H9 (cell line): ENCODE measurements at regions not wholly inside any gene's neighbourhood (a gene's known extent, or its start where the extent isn't known, plus 50 kb on each side); places are given as distances from the start of the nearest gene placed in this dataset.

Source experiments
- DNase-seq: peaks from one replicate; pipeline ENCODE4 v3.0.0-alpha.2; 2017
- H2AFZ ChIP-seq: one replicate; pipeline ENCODE4 v1.6.1; 2013; ENCODE audit warnings: mild to moderate bottlenecking, low read length, control low read depth, moderate library complexity
- H2AK5ac ChIP-seq: 2 replicates; pipeline ENCODE4 v1.6.1; 2013; ENCODE audit warnings: low read length, control low read depth, mixed read lengths; ENCODE audit not compliant: insufficient read length
- H2BK120ac ChIP-seq: one replicate; pipeline ENCODE4 v1.6.1; 2013; ENCODE audit warnings: low read depth, mild to moderate bottlenecking, low read length, control low read depth, inconsistent platforms; ENCODE audit not compliant: poor library complexity, severe bottlenecking
- H2BK12ac ChIP-seq: 2 replicates; pipeline ENCODE4 v1.6.1; 2013; ENCODE audit warnings: low read length, control low read depth, mixed read lengths, low read depth; ENCODE audit not compliant: insufficient read length
- H2BK15ac ChIP-seq: 2 replicates; pipeline ENCODE4 v1.6.1; 2013; ENCODE audit warnings: low read depth, low read length, control low read depth
- H2BK20ac ChIP-seq: one replicate; pipeline ENCODE4 v1.6.1; 2013; ENCODE audit warnings: low read depth, mild to moderate bottlenecking, low read length, control low read depth, inconsistent platforms; ENCODE audit not compliant: poor library complexity, severe bottlenecking
- H2BK5ac ChIP-seq: 2 replicates; pipeline ENCODE4 v1.6.1; 2013; ENCODE audit warnings: low read length, control low read depth, mixed read lengths; ENCODE audit not compliant: insufficient read length
- H3K14ac ChIP-seq: 2 replicates; pipeline ENCODE4 v1.6.1; 2013; ENCODE audit warnings: low read length, control low read depth; ENCODE audit not compliant: insufficient read depth
- H3K18ac ChIP-seq: 2 replicates; pipeline ENCODE4 v1.6.1; 2013; ENCODE audit warnings: low read depth, mild to moderate bottlenecking, mixed read lengths, low read length, control low read depth; ENCODE audit not compliant: insufficient read length
- H3K23ac ChIP-seq: 2 replicates; pipeline ENCODE4 v1.6.1; 2013; ENCODE audit warnings: low read length, control low read depth, mixed read lengths, low read depth; ENCODE audit not compliant: insufficient read length
- H3K23me2 ChIP-seq: 2 replicates; pipeline ENCODE4 v1.6.1; 2013; ENCODE audit warnings: low read depth, mild to moderate bottlenecking, mixed read lengths, low read length, control low read depth; ENCODE audit not compliant: insufficient read length, poor library complexity, severe bottlenecking
- H3K27ac ChIP-seq: 2 replicates; pipeline ENCODE4 v1.5.1; 2013; ENCODE audit warnings: low read length, control low read depth, mixed read lengths, low read depth; ENCODE audit not compliant: insufficient read length
- H3K27me3 ChIP-seq: 2 replicates; pipeline ENCODE4 v1.6.1; 2013; ENCODE audit warnings: low read length, control low read depth, inconsistent platforms; ENCODE audit not compliant: insufficient read depth
- H3K4ac ChIP-seq: 2 replicates; pipeline ENCODE4 v1.6.1; 2013; ENCODE audit warnings: low read depth, mild to moderate bottlenecking, control low read depth, inconsistent platforms, low read length, moderate library complexity
- H3K4me1 ChIP-seq: 2 replicates; pipeline ENCODE4 v1.6.1; 2013; ENCODE audit warnings: low read length, control low read depth, inconsistent platforms; ENCODE audit not compliant: insufficient read depth
- H3K4me2 ChIP-seq: 2 replicates; pipeline ENCODE4 v1.6.1; 2013; ENCODE audit warnings: low read length, control low read depth, mixed read lengths; ENCODE audit not compliant: insufficient read length, insufficient read depth
- H3K56ac ChIP-seq: 2 replicates; pipeline ENCODE4 v1.6.1; 2013; ENCODE audit warnings: low read depth, mild to moderate bottlenecking, mixed read lengths, low read length, control low read depth; ENCODE audit not compliant: insufficient read length
- H3K79me1 ChIP-seq: 2 replicates; pipeline ENCODE4 v1.6.1; 2013; ENCODE audit warnings: low read depth, mild to moderate bottlenecking, moderate library complexity, low read length, control low read depth, inconsistent platforms; ENCODE audit not compliant: insufficient read depth, poor library complexity, severe bottlenecking
- H3K79me2 ChIP-seq: 2 replicates; pipeline ENCODE4 v1.6.1; 2013; ENCODE audit warnings: low read length, control low read depth, inconsistent platforms; ENCODE audit not compliant: insufficient read depth
- H3K9ac ChIP-seq: 2 replicates; pipeline ENCODE4 v1.6.1; 2013; ENCODE audit warnings: low read length, control low read depth, mixed read lengths; ENCODE audit not compliant: insufficient read length; ENCODE audit errors: extremely low read depth
- H3K9me3 ChIP-seq: one replicate; pipeline ENCODE4 v1.6.1; 2013; ENCODE audit warnings: low read depth, low read length, inconsistent platforms; ENCODE audit not compliant: control insufficient read depth
- H3T11ph ChIP-seq: one replicate; pipeline ENCODE4 v1.6.1; 2013; ENCODE audit warnings: mild to moderate bottlenecking, low read length, control low read depth, inconsistent platforms
- H4K20me1 ChIP-seq: one replicate; pipeline ENCODE4 v1.6.1; 2013; ENCODE audit not compliant: control insufficient read depth, insufficient read length, insufficient read depth
- H4K5ac ChIP-seq: 2 replicates; pipeline ENCODE4 v1.6.1; 2013; ENCODE audit warnings: low read depth, mild to moderate bottlenecking, mixed read lengths, low read length, control low read depth; ENCODE audit not compliant: insufficient read length
- H4K8ac ChIP-seq: replicated peaks from 2 replicates; pipeline ENCODE4 v1.6.1; 2013; ENCODE audit warnings: low read length, control low read depth, mixed read lengths, low read depth; ENCODE audit not compliant: insufficient read length
- H4K91ac ChIP-seq: 2 replicates; pipeline ENCODE4 v1.6.1; 2013; ENCODE audit warnings: low read depth, mild to moderate bottlenecking, moderate library complexity, mixed read lengths, low read length, control low read depth; ENCODE audit not compliant: insufficient read length
- H3K27ac Mint-ChIP-seq, 3 experiments: 2 replicates in 2 of 3; 3 replicates in 1 of 3; pipeline ENCODE4 v1.8.0; 2020 to 2021; ENCODE audit warnings: mixed read lengths in 3 of 3, mild to moderate bottlenecking in 1 of 3, moderate library complexity in 1 of 3
- H3K27me3 Mint-ChIP-seq: 2 replicates; pipeline ENCODE4 v1.8.0; 2021; ENCODE audit warnings: low read depth, mild to moderate bottlenecking, moderate library complexity, mixed read lengths
- H3K36me3 Mint-ChIP-seq, 3 experiments: 2 replicates in 2 of 3; 3 replicates in 1 of 3; pipeline ENCODE4 v1.8.0; 2020 to 2021; ENCODE audit warnings: low read depth in 3 of 3, mixed read lengths in 3 of 3; ENCODE audit not compliant: insufficient read depth in 1 of 3
- H3K4me1 Mint-ChIP-seq, 2 experiments: 2 replicates each; pipeline ENCODE4 v1.8.0; 2020; ENCODE audit warnings: mixed read lengths in 2 of 2
- H3K4me3 Mint-ChIP-seq, 2 experiments: 2 replicates in 1 of 2; 3 replicates in 1 of 2; pipeline ENCODE4 v1.8.0; 2020 to 2021; ENCODE audit warnings: mild to moderate bottlenecking in 2 of 2, mixed read lengths in 2 of 2, moderate library complexity in 1 of 2
- H3K9me3 Mint-ChIP-seq, 2 experiments: 2 replicates in 1 of 2; 3 replicates in 1 of 2; pipeline ENCODE4 v1.8.0; 2020; ENCODE audit warnings: mild to moderate bottlenecking in 2 of 2, mixed read lengths in 2 of 2, moderate library complexity in 1 of 2
- WGBS: extraction: QIAGEN DNeasy Blood & Tissue Kit; methylation state at CpG from one replicate; pipeline ENCODE4 v1.1.7; 2013; ENCODE audit warnings: missing lambda C conversion rate, low lambda C conversion rate, mixed read lengths; ENCODE audit not compliant: insufficient read length; ENCODE audit errors: extremely low coverage; 5-methylcytosine and 5-hydroxymethylcytosine counted together
- TF ChIP-seq, protein P1 (sequence below): fragments of 200-600 bp; sonication (generic); conservative IDR thresholded peaks from 3 replicates; pipeline ENCODE4 v1.8.0; 2021; ENCODE audit warnings: antibody characterized with exemption, mild to moderate bottlenecking

DNA sequence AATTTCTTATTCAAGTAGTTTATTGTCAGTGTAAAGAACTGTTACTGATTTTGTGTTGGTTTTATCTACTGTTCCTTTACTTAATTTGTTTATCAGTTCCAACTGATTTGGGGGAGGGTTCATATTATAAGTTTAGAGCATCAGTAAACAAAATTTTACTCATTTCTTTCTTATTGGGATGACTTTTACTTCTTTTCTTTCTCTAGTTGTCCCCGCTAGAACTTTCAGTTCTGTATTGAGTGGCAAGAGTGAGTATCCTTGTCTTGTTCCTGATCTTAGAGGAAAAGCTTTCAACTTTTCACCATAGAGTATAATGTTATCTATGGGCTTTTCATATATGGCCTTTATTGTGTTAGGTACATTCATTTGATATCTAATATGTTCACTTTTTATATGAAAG is 584.1 kb downstream of the LRFN5 start:
- Histone ChIP-seq H3K27me3 (no peaks in the 10 kb centered on the region), H3K56ac (no peak overlapping the region), H3K4ac (no peak overlapping the region), H2BK20ac (no peak overlapping the region), H3K79me1 (no peaks in the 10 kb centered on the region), H4K8ac (no peak overlapping the region), H3K4me1 (no peaks in the 10 kb centered on the region; the same call in 1 of the 2 replicates), H4K5ac (no peak overlapping the region), H4K20me1 (no peaks in the 10 kb centered on the region), H2AFZ (no peak overlapping the region), H3K23ac (no peak overlapping the region), H3K9me3 (no peaks in the 10 kb centered on the region), H3K4me2 (no peak overlapping the region), H2BK120ac (no peak overlapping the region), H3K9ac (no peak overlapping the region), H3K79me2 (no peaks in the 10 kb centered on the region), H2BK5ac (no peak overlapping the region), H4K91ac (no peak overlapping the region), H3K18ac (no peak overlapping the region), H3K27ac (no peak overlapping the region), H2AK5ac (no peak overlapping the region), H3T11ph (no peak overlapping the region), H2BK15ac (no peak overlapping the region), H3K23me2 (no peaks in the 10 kb centered on the region), H3K14ac (no peak overlapping the region), H2BK12ac (no peak overlapping the region)
- Mint-ChIP-seq H3K36me3 (no peaks in the 10 kb centered on the region), H3K4me3 (no peak overlapping the region), H3K27ac (no peak overlapping the region), H3K9me3 (no peaks in the 10 kb centered on the region), H3K4me1 (peaks cover 3 to 5% of the 10 kb centered on the region in 2 experiments; a peak in 3 of 4 replicates), H3K27me3 (no peaks in the 10 kb centered on the region)
- no peak for DNase-seq
- no CpG with 5 or more reads among the region's 1 CpG for WGBS
- TF ChIP-seq, protein P1, sequence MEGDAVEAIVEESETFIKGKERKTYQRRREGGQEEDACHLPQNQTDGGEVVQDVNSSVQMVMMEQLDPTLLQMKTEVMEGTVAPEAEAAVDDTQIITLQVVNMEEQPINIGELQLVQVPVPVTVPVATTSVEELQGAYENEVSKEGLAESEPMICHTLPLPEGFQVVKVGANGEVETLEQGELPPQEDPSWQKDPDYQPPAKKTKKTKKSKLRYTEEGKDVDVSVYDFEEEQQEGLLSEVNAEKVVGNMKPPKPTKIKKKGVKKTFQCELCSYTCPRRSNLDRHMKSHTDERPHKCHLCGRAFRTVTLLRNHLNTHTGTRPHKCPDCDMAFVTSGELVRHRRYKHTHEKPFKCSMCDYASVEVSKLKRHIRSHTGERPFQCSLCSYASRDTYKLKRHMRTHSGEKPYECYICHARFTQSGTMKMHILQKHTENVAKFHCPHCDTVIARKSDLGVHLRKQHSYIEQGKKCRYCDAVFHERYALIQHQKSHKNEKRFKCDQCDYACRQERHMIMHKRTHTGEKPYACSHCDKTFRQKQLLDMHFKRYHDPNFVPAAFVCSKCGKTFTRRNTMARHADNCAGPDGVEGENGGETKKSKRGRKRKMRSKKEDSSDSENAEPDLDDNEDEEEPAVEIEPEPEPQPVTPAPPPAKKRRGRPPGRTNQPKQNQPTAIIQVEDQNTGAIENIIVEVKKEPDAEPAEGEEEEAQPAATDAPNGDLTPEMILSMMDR: no peak
